ENCODE measurements at regions not wholly inside any gene's neighbourhood (a gene's known extent, or its start where the extent isn't known, plus 50 kb on each side); places are given as distances from the start of the nearest gene placed in this dataset.

DNA sequence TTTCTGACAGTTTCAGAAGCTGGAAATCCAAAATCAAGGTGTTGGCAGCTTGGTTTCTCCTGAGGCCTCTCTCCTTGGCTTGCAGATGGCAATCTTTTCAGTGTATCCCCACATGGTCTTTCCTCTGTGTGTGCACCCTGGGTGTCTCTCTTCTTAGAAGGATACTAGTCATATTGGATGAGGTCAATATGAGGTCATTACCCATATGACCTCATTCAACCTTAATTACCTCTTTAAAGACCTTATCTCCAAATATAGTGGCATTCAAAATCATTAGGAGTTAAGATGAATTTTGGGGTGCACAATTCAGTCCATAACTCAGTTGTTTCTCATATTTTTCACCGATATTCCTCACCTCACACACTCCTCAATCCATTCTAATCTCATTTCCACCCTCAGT is 92.4 kb upstream of the TGM3 start:
- Mint-ChIP-seq H3K27me3 (peaks cover 24% of the 10 kb centered on the region), H3K9me3 (no peaks in the 10 kb centered on the region), H3K4me1 (peaks cover 1% of the 10 kb centered on the region), H3K4me3 (no peak overlapping the region), H3K27ac (no peak overlapping the region), H3K36me3 (ENCODE audit: low read depth) (no peaks in the 10 kb centered on the region)
- ChIA-PET POLR2A (no interaction called here), CTCF (no interaction called here)
- DNase-seq = no peak

DNA sequence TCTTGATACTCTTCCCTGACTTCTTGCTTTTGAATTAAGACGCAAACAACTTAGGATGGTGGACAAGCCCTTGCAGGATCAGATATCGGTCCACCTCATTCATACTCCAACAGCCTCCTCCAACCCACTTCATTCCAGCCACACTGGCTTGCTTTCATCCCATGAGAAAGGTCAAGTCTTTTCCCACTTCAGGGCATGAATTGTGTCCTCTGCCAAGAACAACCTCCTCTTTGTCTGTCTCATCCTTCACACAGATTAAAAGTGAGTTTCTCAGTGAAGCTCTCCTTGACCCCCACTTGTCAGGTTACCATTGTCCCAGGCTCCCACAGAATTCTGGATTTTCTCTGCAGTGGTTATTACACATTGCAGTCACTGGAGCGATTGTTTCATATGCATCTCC is 91.8 kb upstream of the TGM3 start:
- POLR2A ChIA-PET = no interaction called here
- Mint-ChIP-seq H3K27me3 (peaks cover 24% of the 10 kb centered on the region), H3K27ac (no peak overlapping the region), H3K36me3 (ENCODE audit: low read depth) (no peaks in the 10 kb centered on the region), H3K4me1 (peaks cover 1% of the 10 kb centered on the region), H3K4me3 (no peak overlapping the region), H3K9me3 (no peaks in the 10 kb centered on the region)
- CTCF ChIA-PET = no interaction called here
- no peak for DNase-seq

- ChIA-PET POLR2A (interaction anchor here (1.4 kb wide), 1 partner anchor 245 kb away, joined by 4 read pairs; no protein-coding TSS in a partner anchor), CTCF (interaction anchor here (0.6 to 3.3 kb wide), 44 partner anchors 9 to 466 kb away, joined by 3 to 38 read pairs (median 4); partner anchors contain the start of gene SNRPB)
- H3K36me3 Mint-ChIP-seq (ENCODE audit: low read depth) = no peaks in the 10 kb centered on the region
- no peaks in the 10 kb centered on the region for H3K9me3 Mint-ChIP-seq
- peaks cover 1% of the 10 kb centered on the region for H3K4me1 Mint-ChIP-seq
- H3K27ac Mint-ChIP-seq = no peak overlapping the region
- H3K27me3 Mint-ChIP-seq = peaks cover 27% of the 10 kb centered on the region
- peak; percentile 66 for DNase-seq
- H3K4me3 Mint-ChIP-seq = peak overlapping the region; percentile 63
These were observed 88.6 kb upstream of the TGM3 start for GRCh38 chr20:2206957-2207769.

DNA sequence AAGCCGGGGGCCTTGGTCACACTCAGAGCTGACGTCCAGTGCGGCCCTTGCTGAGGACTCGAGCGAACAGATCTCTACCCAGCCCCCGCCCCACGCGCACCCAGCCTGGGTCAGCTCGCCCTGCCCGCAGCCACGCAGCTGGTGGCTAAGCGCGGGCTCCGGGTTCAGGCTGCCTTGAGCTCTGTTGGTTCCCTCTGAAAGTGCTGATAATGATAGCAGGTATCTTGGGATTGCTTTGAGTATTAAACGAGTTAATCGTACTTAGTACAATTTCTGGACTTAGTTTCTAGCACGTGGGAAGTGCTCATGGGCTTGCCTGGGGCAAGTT is 88.1 kb upstream of the TGM3 start:
- Mint-ChIP-seq H3K9me3 (no peaks in the 10 kb centered on the region), H3K4me3 (peak overlapping the region; percentile 63), H3K27me3 (peaks cover 29% of the 10 kb centered on the region), H3K27ac (no peak overlapping the region), H3K4me1 (peaks cover 1% of the 10 kb centered on the region), H3K36me3 (ENCODE audit: low read depth) (no peaks in the 10 kb centered on the region)
- DNase-seq = no peak
- ChIA-PET CTCF (interaction anchor here (0.6 to 3.3 kb wide), 46 partner anchors 9 to 465 kb away, joined by 3 to 38 read pairs (median 4); partner anchors contain the start of gene SNRPB), POLR2A (interaction anchor here (1.4 kb wide), 1 partner anchor 245 kb away, joined by 4 read pairs; no protein-coding TSS in a partner anchor)

DNA sequence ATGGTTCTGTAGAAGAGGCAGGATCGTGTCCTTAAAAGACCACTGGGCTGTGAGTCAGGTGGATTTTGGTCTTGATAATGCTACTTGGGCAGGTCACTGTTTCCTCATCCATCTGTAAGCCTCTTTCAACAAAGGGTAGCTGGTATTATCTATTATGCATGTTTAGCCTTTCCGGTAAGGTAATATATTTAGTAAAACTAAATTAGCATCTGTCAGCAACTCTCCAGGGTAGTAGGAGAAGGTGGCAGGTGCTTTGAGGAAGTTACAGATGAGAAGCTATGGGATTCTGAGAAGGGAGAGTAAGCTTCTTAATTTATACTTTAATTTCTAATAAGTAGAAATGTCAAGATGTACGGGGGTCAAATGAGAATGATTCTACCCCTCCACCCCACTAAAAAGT is 86.9 kb upstream of the TGM3 start:
- ChIA-PET POLR2A (no interaction called here), CTCF (interaction anchor here (0.6 to 3.3 kb wide), 11 partner anchors 11 to 315 kb away, joined by 3 to 38 read pairs (median 5); no protein-coding TSS in a partner anchor)
- Mint-ChIP-seq H3K4me1 (peaks cover 1% of the 10 kb centered on the region), H3K36me3 (ENCODE audit: low read depth) (no peaks in the 10 kb centered on the region), H3K27me3 (peaks cover 26% of the 10 kb centered on the region), H3K4me3 (no peak overlapping the region), H3K27ac (no peak overlapping the region), H3K9me3 (no peaks in the 10 kb centered on the region)
- DNase-seq = no peak

DNA sequence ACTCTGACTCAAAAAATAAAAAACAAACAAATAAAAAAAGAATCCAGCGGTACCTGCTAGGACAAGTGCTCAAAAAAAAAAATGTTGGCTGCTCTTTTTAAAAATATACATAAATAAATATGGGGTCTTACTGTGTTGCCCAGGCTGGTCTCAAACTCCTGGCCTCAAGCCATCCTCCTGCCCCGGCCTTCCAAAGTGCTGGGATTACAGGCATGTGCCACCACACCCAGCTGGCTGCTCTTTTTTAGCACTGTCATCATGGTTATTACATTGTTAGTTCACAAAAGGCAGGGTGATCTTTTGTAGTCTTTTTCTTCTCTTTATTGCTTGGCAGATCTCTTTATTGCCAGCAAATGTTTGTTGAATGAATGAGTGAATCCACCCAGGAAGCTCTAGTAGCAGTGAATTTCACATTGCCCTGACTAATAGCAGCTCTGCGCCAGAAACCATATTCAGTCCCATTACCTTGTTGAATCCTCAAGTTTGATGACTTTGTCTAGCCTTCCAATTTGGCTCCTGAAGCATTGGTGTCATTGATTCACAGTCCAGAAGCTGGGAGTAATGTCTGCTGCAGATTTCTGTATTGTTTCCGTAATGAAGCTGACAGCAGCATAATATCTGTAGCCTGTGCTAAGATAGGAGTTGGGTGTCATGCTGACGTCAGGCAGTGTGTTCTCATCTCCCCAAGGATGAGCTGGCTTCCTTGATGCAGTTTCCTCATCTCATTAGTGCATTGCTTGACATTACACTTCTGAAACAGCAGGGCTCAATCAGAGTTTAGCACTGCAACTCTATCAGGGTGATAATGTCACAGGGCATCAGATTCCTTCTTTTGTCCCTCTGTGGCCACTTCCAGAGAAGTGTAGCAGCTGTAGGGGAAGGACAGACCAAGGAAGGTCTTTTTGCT is 84.9 kb upstream of the TGM3 start:
- Mint-ChIP-seq H3K9me3 (no peaks in the 10 kb centered on the region), H3K4me1 (peaks cover 1% of the 10 kb centered on the region), H3K27me3 (peaks cover 21% of the 10 kb centered on the region), H3K4me3 (no peak overlapping the region), H3K27ac (no peak overlapping the region), H3K36me3 (ENCODE audit: low read depth) (no peaks in the 10 kb centered on the region)
- DNase-seq = no peak
- CTCF ChIA-PET = interaction anchor here (0.6 kb wide), 1 partner anchor 120 kb away, joined by 3 read pairs; no protein-coding TSS in a partner anchor
- POLR2A ChIA-PET = no interaction called here

- no peak for DNase-seq
- H3K4me1 Mint-ChIP-seq = no peaks in the 10 kb centered on the region
- H3K27me3 Mint-ChIP-seq = peaks cover 16% of the 10 kb centered on the region
- ChIA-PET CTCF (interaction anchor here (1.4 kb wide), 1 partner anchor 241 kb away, joined by 3 read pairs; no protein-coding TSS in a partner anchor), POLR2A (no interaction called here)
- H3K27ac Mint-ChIP-seq = no peak overlapping the region
- no peak overlapping the region for H3K4me3 Mint-ChIP-seq
- no peaks in the 10 kb centered on the region for H3K36me3 Mint-ChIP-seq (ENCODE audit: low read depth)
- no peaks in the 10 kb centered on the region for H3K9me3 Mint-ChIP-seq
These were observed 83.3 kb upstream of the TGM3 start for GRCh38 chr20:2212456-2213015.

GRCh38 chr20:2213401-2213800 is 82.4 kb upstream of the TGM3 start:
- H3K4me1 Mint-ChIP-seq = peaks cover 2% of the 10 kb centered on the region
- CTCF ChIA-PET = no interaction called here
- POLR2A ChIA-PET = no interaction called here

GRCh38 chr20:2217857-2218539 is 77.8 kb upstream of the TGM3 start:
- DNase-seq = no peak
- ChIA-PET CTCF (interaction anchor here (3.3 kb wide), 1 partner anchor 11 kb away, joined by 14 read pairs; no protein-coding TSS in a partner anchor), POLR2A (no interaction called here)
- Mint-ChIP-seq H3K4me1 (peaks cover 2% of the 10 kb centered on the region), H3K27ac (no peak overlapping the region), H3K9me3 (peaks cover 6% of the 10 kb centered on the region), H3K36me3 (ENCODE audit: low read depth) (no peaks in the 10 kb centered on the region), H3K27me3 (peaks cover 9% of the 10 kb centered on the region), H3K4me3 (no peak overlapping the region)

More at GRCh38 chr20:2213401-2213800, 82.4 kb upstream of the TGM3 start:
- H3K4me3 Mint-ChIP-seq = no peak overlapping the region
- H3K27me3 Mint-ChIP-seq = peaks cover 16% of the 10 kb centered on the region
- no peaks in the 10 kb centered on the region for H3K9me3 Mint-ChIP-seq
- H3K36me3 Mint-ChIP-seq (ENCODE audit: low read depth) = no peaks in the 10 kb centered on the region
- DNase-seq = no peak
- H3K27ac Mint-ChIP-seq = no peak overlapping the region

DNA sequence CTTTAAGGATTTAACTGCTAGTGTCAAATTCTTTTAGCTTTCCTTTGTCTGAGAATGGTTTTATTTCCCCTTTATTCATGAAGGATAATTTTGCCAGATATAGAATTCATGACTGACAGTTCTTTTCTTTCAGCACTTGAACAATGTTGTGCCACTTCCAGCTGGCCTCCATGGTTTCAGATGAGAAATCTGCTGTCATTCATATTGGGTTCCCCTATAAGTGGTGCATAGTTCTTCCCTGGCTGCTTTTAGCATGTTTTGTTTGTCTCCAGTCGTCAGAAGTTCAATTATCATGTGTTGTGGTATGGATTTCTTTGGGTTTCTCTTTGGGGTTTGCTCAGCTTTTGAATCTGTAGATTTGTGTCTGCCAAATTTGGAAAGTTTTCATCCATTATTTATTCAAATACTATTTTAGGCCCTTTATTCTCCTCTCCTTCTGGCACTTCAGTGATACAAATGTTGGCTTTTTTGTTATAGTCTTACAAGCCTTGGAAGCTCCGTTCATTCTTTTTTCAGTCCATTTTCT is 76.3 kb upstream of the TGM3 start:
- no peaks in the 10 kb centered on the region for H3K36me3 Mint-ChIP-seq (ENCODE audit: low read depth)
- peaks cover 8% of the 10 kb centered on the region for H3K27me3 Mint-ChIP-seq
- peaks cover 6% of the 10 kb centered on the region for H3K9me3 Mint-ChIP-seq
- peaks cover 2% of the 10 kb centered on the region for H3K4me1 Mint-ChIP-seq
- H3K27ac Mint-ChIP-seq = no peak overlapping the region
- ChIA-PET POLR2A (no interaction called here), CTCF (no interaction called here)
- no peak for DNase-seq
- no peak overlapping the region for H3K4me3 Mint-ChIP-seq

DNA sequence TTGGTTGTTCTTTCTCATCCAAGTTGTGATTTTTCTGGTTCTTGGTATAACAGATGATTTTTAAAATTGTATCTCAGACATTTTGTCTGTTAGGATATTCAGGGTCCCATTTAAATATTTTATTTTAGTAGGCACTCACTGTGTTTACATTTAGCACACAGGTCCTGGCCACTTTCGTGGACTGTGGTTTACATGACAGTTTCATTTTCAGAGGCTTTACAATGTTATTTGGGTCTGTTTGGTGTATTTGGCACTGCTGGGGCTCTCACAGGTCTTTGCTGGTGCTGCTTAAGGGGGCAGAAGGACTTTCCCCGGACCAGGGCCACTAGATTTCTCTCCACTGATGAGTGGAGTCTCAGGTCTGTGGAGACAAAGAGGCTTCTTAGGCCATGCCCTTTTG is 75.5 kb upstream of the TGM3 start:
- CTCF ChIA-PET = no interaction called here
- no peaks in the 10 kb centered on the region for H3K36me3 Mint-ChIP-seq (ENCODE audit: low read depth)
- peaks cover 2% of the 10 kb centered on the region for H3K4me1 Mint-ChIP-seq
- H3K27me3 Mint-ChIP-seq = peaks cover 6% of the 10 kb centered on the region
- H3K9me3 Mint-ChIP-seq = peaks cover 6% of the 10 kb centered on the region
- H3K27ac Mint-ChIP-seq = no peak overlapping the region
- H3K4me3 Mint-ChIP-seq = no peak overlapping the region
- DNase-seq = no peak
- POLR2A ChIA-PET = no interaction called here

DNA sequence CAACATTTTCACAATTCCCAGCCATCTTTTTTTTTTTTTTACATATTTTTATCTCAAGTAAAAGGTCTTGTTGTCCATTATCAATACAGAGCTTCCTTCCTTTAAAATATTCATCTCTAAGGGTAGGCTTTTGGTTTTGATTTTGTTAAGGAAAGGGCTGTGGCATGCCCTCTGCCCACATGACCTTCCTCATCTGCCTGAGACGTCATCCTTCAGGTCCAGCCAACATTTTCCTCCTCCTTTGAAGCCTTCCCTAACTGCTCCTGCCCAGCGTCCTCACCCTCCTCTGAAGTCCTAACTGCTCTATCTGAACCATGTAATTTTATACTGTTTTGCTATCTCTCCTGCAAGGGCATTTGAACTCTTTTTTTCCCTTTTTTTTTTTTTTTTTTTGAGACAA is 73.9 kb upstream of the TGM3 start:
- Mint-ChIP-seq H3K27ac (no peak overlapping the region), H3K27me3 (peaks cover 6% of the 10 kb centered on the region), H3K9me3 (peaks cover 6% of the 10 kb centered on the region), H3K4me1 (peaks cover 2% of the 10 kb centered on the region), H3K4me3 (no peak overlapping the region), H3K36me3 (ENCODE audit: low read depth) (no peaks in the 10 kb centered on the region)
- POLR2A ChIA-PET = no interaction called here
- DNase-seq = no peak
- CTCF ChIA-PET = interaction anchor here (1.4 to 1.5 kb wide), 2 partner anchors 9 to 14 kb away, joined by 3 to 5 read pairs; no protein-coding TSS in a partner anchor

Measured in activated CD4-positive, alpha-beta memory T cell treated with anti-CD3 and anti-CD28 coated beads, Interleukin-2, amount 10 ng/mL, durations not matched to agents 7 days and 5 days (primary cell).